Activated T-helper 17 cell treated with anti-CD3 and anti-CD28 coated beads, Interleukin-2, amount 50 U/mL, for 72 hours (primary cell): ENCODE measurements at regions not wholly inside any gene's neighbourhood (a gene's known extent, or its start where the extent isn't known, plus 50 kb on each side); places are given as distances from the start of the nearest gene placed in this dataset.

Source experiments
- ATAC-seq: fragments of 150-1000 bp; cut with Tn5 transposase; replicated peaks from 2 replicates; pipeline ENCODE4 v1.10.0; 2021; ENCODE audit warnings: mild to moderate bottlenecking, moderate library complexity
- H3K27ac Mint-ChIP-seq: one replicate; pipeline ENCODE4 v1.8.0; 2022; ENCODE audit warnings: mixed read lengths
- H3K27me3 Mint-ChIP-seq: one replicate; pipeline ENCODE4 v1.8.0; 2022; ENCODE audit warnings: mixed read lengths
- H3K36me3 Mint-ChIP-seq: one replicate; pipeline ENCODE4 v1.8.0; 2022; ENCODE audit warnings: low read depth, mild to moderate bottlenecking, mixed read lengths
- H3K4me1 Mint-ChIP-seq: one replicate; pipeline ENCODE4 v1.8.0; 2022; ENCODE audit warnings: mixed read lengths
- H3K4me3 Mint-ChIP-seq: one replicate; pipeline ENCODE4 v1.8.0; 2022; ENCODE audit warnings: mild to moderate bottlenecking, mixed read lengths
- H3K9me3 Mint-ChIP-seq: one replicate; pipeline ENCODE4 v1.8.0; 2022; ENCODE audit warnings: mixed read lengths

GRCh38 chr9:80410106-80410505 lies 838.3 kb downstream of the TLE4 start:
- H3K4me1 Mint-ChIP-seq: no peaks in the 10 kb centered on the region
- no peaks in the 10 kb centered on the region for H3K27me3 Mint-ChIP-seq
- H3K27ac Mint-ChIP-seq: no peak overlapping the region
- H3K36me3 Mint-ChIP-seq: no peaks in the 10 kb centered on the region
- no peak overlapping the region for H3K4me3 Mint-ChIP-seq
- H3K9me3 Mint-ChIP-seq: peaks cover 9% of the 10 kb centered on the region
- no peak for ATAC-seq

GRCh38 chr9:80407220-80407619 lies 835.5 kb downstream of the TLE4 start:
- H3K9me3 Mint-ChIP-seq: peaks cover 9% of the 10 kb centered on the region
- H3K27me3 Mint-ChIP-seq: no peaks in the 10 kb centered on the region
- H3K27ac Mint-ChIP-seq: no peak overlapping the region
- H3K4me3 Mint-ChIP-seq: no peak overlapping the region
- no peaks in the 10 kb centered on the region for H3K4me1 Mint-ChIP-seq
- no peaks in the 10 kb centered on the region for H3K36me3 Mint-ChIP-seq
- no peak for ATAC-seq

- Mint-ChIP-seq H3K4me1 (no peaks in the 10 kb centered on the region), H3K4me3 (no peak overlapping the region), H3K27ac (no peak overlapping the region), H3K27me3 (no peaks in the 10 kb centered on the region), H3K36me3 (no peaks in the 10 kb centered on the region), H3K9me3 (peaks cover 6% of the 10 kb centered on the region)
- ATAC-seq: no peak
These were observed 829.5 kb downstream of the TLE4 start for GRCh38 chr9:80401243-80401642.

- H3K9me3 Mint-ChIP-seq: peaks cover 5% of the 10 kb centered on the region
- H3K27ac Mint-ChIP-seq: no peak overlapping the region
- H3K4me3 Mint-ChIP-seq: no peak overlapping the region
- no peaks in the 10 kb centered on the region for H3K36me3 Mint-ChIP-seq
- H3K4me1 Mint-ChIP-seq: no peaks in the 10 kb centered on the region
- no peak for ATAC-seq
- H3K27me3 Mint-ChIP-seq: no peaks in the 10 kb centered on the region
These were observed 829.0 kb downstream of the TLE4 start for GRCh38 chr9:80400624-80401230.

- Mint-ChIP-seq H3K36me3 (no peaks in the 10 kb centered on the region), H3K27ac (no peak overlapping the region), H3K4me3 (no peak overlapping the region), H3K4me1 (no peaks in the 10 kb centered on the region), H3K9me3 (peaks cover 5% of the 10 kb centered on the region), H3K27me3 (no peaks in the 10 kb centered on the region)
- no peak for ATAC-seq
These were observed 827.8 kb downstream of the TLE4 start for GRCh38 chr9:80399606-80400005.

GRCh38 chr9:80387828-80388227 lies 816.1 kb downstream of the TLE4 start:
- no peaks in the 10 kb centered on the region for H3K27me3 Mint-ChIP-seq
- H3K9me3 Mint-ChIP-seq: peaks cover 5% of the 10 kb centered on the region
- no peaks in the 10 kb centered on the region for H3K36me3 Mint-ChIP-seq
- no peak overlapping the region for H3K27ac Mint-ChIP-seq
- no peak overlapping the region for H3K4me3 Mint-ChIP-seq
- H3K4me1 Mint-ChIP-seq: no peaks in the 10 kb centered on the region
- ATAC-seq: no peak

- Mint-ChIP-seq H3K27me3 (no peaks in the 10 kb centered on the region), H3K4me1 (no peaks in the 10 kb centered on the region), H3K27ac (no peak overlapping the region), H3K4me3 (no peak overlapping the region), H3K36me3 (no peaks in the 10 kb centered on the region), H3K9me3 (peaks cover 4% of the 10 kb centered on the region)
- no peak for ATAC-seq
These were observed 813.5 kb downstream of the TLE4 start for GRCh38 chr9:80385246-80385645.

- peaks cover 4% of the 10 kb centered on the region for H3K9me3 Mint-ChIP-seq
- no peak overlapping the region for H3K27ac Mint-ChIP-seq
- H3K4me3 Mint-ChIP-seq: no peak overlapping the region
- no peaks in the 10 kb centered on the region for H3K4me1 Mint-ChIP-seq
- H3K36me3 Mint-ChIP-seq: no peaks in the 10 kb centered on the region
- H3K27me3 Mint-ChIP-seq: no peaks in the 10 kb centered on the region
- no peak for ATAC-seq
These were observed 811.6 kb downstream of the TLE4 start for GRCh38 chr9:80383331-80383730.

- Mint-ChIP-seq H3K27me3 (no peaks in the 10 kb centered on the region), H3K9me3 (peaks cover 4% of the 10 kb centered on the region), H3K27ac (no peak overlapping the region), H3K36me3 (no peaks in the 10 kb centered on the region), H3K4me3 (no peak overlapping the region), H3K4me1 (no peaks in the 10 kb centered on the region)
- ATAC-seq: no peak
These were observed 810.6 kb downstream of the TLE4 start for GRCh38 chr9:80382211-80382891.

GRCh38 chr9:80380301-80380700 lies 808.5 kb downstream of the TLE4 start:
- H3K27me3 Mint-ChIP-seq: no peaks in the 10 kb centered on the region
- no peak overlapping the region for H3K27ac Mint-ChIP-seq
- H3K4me3 Mint-ChIP-seq: no peak overlapping the region
- no peaks in the 10 kb centered on the region for H3K9me3 Mint-ChIP-seq
- no peaks in the 10 kb centered on the region for H3K36me3 Mint-ChIP-seq
- no peaks in the 10 kb centered on the region for H3K4me1 Mint-ChIP-seq
- no peak for ATAC-seq

GRCh38 chr9:80378669-80379293 lies 807.0 kb downstream of the TLE4 start:
- Mint-ChIP-seq H3K4me1 (no peaks in the 10 kb centered on the region), H3K4me3 (no peak overlapping the region), H3K9me3 (no peaks in the 10 kb centered on the region), H3K36me3 (no peaks in the 10 kb centered on the region), H3K27me3 (no peaks in the 10 kb centered on the region), H3K27ac (no peak overlapping the region)
- ATAC-seq: no peak

- Mint-ChIP-seq H3K4me3 (no peak overlapping the region), H3K9me3 (peaks cover 4% of the 10 kb centered on the region), H3K27ac (no peak overlapping the region), H3K27me3 (no peaks in the 10 kb centered on the region), H3K36me3 (no peaks in the 10 kb centered on the region), H3K4me1 (no peaks in the 10 kb centered on the region)
- ATAC-seq: no peak
These were observed 804.4 kb downstream of the TLE4 start for GRCh38 chr9:80376180-80376579.

GRCh38 chr9:80375477-80375876 lies 803.7 kb downstream of the TLE4 start:
- Mint-ChIP-seq H3K27ac (no peak overlapping the region), H3K4me3 (no peak overlapping the region), H3K36me3 (no peaks in the 10 kb centered on the region), H3K9me3 (peaks cover 4% of the 10 kb centered on the region), H3K4me1 (no peaks in the 10 kb centered on the region), H3K27me3 (no peaks in the 10 kb centered on the region)
- ATAC-seq: no peak

GRCh38 chr9:80369641-80370040 lies 797.9 kb downstream of the TLE4 start:
- no peaks in the 10 kb centered on the region for H3K36me3 Mint-ChIP-seq
- no peaks in the 10 kb centered on the region for H3K27me3 Mint-ChIP-seq
- no peak overlapping the region for H3K27ac Mint-ChIP-seq
- peaks cover 7% of the 10 kb centered on the region for H3K9me3 Mint-ChIP-seq
- no peaks in the 10 kb centered on the region for H3K4me1 Mint-ChIP-seq
- ATAC-seq: no peak
- no peak overlapping the region for H3K4me3 Mint-ChIP-seq

GRCh38 chr9:80366626-80367025 lies 794.9 kb downstream of the TLE4 start:
- Mint-ChIP-seq H3K27ac (no peak overlapping the region), H3K4me3 (no peak overlapping the region), H3K27me3 (no peaks in the 10 kb centered on the region), H3K4me1 (no peaks in the 10 kb centered on the region), H3K36me3 (no peaks in the 10 kb centered on the region), H3K9me3 (peaks cover 6% of the 10 kb centered on the region)
- no peak for ATAC-seq
